ENCODE measurements at regions not wholly inside any gene's neighbourhood (a gene's known extent, or its start where the extent isn't known, plus 50 kb on each side); places are given as distances from the start of the nearest gene placed in this dataset.

- no peak for TF ChIP-seq POLR2AphosphoS5 (IDR thresholded peaks at IDR 0.05)
- TF ChIP-seq, protein P1, sequence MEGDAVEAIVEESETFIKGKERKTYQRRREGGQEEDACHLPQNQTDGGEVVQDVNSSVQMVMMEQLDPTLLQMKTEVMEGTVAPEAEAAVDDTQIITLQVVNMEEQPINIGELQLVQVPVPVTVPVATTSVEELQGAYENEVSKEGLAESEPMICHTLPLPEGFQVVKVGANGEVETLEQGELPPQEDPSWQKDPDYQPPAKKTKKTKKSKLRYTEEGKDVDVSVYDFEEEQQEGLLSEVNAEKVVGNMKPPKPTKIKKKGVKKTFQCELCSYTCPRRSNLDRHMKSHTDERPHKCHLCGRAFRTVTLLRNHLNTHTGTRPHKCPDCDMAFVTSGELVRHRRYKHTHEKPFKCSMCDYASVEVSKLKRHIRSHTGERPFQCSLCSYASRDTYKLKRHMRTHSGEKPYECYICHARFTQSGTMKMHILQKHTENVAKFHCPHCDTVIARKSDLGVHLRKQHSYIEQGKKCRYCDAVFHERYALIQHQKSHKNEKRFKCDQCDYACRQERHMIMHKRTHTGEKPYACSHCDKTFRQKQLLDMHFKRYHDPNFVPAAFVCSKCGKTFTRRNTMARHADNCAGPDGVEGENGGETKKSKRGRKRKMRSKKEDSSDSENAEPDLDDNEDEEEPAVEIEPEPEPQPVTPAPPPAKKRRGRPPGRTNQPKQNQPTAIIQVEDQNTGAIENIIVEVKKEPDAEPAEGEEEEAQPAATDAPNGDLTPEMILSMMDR (IDR thresholded peaks at IDR 0.05), result no peak
- no peak for TF ChIP-seq POLR2A (IDR thresholded peaks at IDR 0.05)
- TF ChIP-seq EP300 (IDR thresholded peaks at IDR 0.05), result no peak
Measured at GRCh38 chr18:59039449-59039848, 100.2 kb upstream of the SEC11C start.
